Fibroblast of the aortic adventitia (primary cell): ENCODE measurements at regions not wholly inside any gene's neighbourhood (a gene's known extent, or its start where the extent isn't known, plus 50 kb on each side); places are given as distances from the start of the nearest gene placed in this dataset.
A peak's percentile ranks its signal among the peaks of the same experiment; 100 is the strongest.

ENCODE experiments used
- DNase-seq: peaks from one replicate; pipeline ENCODE4 v3.0.0-alpha.2; 2010; ENCODE audit warnings: low read depth
- H3K4me3 ChIP-seq: 2 replicates; pipeline ENCODE4 v1.5.1; 2011; ENCODE audit warnings: low read depth, mild to moderate bottlenecking, control low read depth, low read length, moderate library complexity
- TF ChIP-seq, protein P1 (sequence below): IDR thresholded peaks from 2 replicates; pipeline ENCODE4 v1.5.1; 2011; ENCODE audit warnings: mild to moderate bottlenecking, low read length, control low read depth, inconsistent platforms; ENCODE audit not compliant: insufficient read depth

DNA sequence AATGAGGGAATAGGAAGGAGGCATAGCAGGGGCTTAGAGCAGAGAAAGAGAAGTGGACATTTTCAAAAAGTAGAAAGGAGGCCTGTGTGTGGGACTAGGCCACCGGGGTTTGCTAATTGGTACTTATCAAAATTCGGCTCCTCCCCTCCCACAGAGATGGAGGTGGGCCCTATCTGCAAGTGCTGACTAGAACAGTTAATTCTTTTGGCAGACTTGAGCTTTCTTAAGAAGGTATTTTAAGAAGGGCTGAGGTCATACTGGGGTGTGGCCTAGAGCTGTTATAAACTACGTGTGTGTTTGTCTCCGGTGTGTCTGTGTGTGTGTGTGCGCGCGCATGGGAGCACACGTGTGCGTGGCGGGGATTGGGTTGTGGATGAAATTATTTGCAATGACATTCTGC is 1086.5 kb downstream of the EFNA5 start:
- DNase-seq, result no peak
- TF ChIP-seq, protein P1, sequence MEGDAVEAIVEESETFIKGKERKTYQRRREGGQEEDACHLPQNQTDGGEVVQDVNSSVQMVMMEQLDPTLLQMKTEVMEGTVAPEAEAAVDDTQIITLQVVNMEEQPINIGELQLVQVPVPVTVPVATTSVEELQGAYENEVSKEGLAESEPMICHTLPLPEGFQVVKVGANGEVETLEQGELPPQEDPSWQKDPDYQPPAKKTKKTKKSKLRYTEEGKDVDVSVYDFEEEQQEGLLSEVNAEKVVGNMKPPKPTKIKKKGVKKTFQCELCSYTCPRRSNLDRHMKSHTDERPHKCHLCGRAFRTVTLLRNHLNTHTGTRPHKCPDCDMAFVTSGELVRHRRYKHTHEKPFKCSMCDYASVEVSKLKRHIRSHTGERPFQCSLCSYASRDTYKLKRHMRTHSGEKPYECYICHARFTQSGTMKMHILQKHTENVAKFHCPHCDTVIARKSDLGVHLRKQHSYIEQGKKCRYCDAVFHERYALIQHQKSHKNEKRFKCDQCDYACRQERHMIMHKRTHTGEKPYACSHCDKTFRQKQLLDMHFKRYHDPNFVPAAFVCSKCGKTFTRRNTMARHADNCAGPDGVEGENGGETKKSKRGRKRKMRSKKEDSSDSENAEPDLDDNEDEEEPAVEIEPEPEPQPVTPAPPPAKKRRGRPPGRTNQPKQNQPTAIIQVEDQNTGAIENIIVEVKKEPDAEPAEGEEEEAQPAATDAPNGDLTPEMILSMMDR, result no peak
- H3K4me3 ChIP-seq, result no peak overlapping the region

DNA sequence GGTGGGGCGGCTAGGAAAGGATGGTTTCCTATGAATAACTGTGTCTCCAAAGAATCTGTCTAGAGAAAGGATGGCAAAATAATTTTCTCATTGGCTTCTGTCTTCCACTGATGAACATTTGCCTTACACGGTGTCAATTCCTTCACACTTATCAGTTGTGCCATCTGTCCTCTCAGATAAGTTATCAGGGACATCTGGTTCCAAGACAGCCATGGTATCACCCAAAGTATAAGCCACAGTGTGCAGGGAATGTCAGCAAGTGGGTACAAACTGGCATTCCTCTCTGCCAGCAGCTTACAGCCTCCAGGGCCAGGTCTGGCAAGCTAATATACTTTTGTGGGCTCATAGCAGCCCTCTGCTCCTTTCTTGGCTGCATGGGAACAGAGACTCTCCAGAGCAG is 1092.0 kb downstream of the EFNA5 start:
- DNase-seq, result no peak
- H3K4me3 ChIP-seq, result no peak overlapping the region
- TF ChIP-seq, protein P1, result no peak

DNA sequence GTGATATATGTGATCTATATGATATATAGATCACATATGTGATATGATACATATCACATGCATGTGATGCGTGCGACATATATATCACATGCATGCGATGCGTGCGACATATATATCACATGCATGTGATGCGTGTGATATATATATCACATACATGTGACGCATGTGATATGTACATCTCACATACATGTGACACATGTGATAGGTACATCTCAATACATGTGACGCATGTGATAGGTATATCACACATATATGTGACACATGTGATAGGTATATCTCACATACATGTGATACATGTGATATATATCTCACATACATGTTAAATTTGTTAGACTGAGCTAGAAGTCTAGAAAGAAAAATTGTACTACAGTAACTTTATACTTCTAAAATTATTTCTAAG is 1095.9 kb downstream of the EFNA5 start:
- no peak for DNase-seq
- H3K4me3 ChIP-seq, result no peak overlapping the region
- TF ChIP-seq, protein P1, result no peak

DNA sequence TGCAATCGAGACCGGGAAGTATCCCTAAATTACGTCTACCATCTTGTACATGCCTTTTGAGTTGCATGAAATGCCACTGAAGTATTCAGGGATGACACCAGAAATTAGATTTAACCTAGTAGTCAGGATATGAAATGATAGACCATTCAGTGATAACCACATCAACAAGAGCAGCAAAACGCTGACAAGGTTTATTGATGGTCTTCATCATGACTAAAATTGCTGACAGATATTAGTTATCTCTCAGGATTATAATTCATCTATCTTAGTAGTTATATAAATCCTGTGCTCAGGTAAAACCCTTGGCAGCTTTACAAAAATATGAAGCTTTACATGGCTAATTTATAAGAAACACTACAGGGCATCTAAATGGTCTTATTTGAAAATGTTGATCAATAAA is 1104.7 kb downstream of the EFNA5 start:
- DNase-seq, result no peak
- TF ChIP-seq, protein P1, result no peak

DNA sequence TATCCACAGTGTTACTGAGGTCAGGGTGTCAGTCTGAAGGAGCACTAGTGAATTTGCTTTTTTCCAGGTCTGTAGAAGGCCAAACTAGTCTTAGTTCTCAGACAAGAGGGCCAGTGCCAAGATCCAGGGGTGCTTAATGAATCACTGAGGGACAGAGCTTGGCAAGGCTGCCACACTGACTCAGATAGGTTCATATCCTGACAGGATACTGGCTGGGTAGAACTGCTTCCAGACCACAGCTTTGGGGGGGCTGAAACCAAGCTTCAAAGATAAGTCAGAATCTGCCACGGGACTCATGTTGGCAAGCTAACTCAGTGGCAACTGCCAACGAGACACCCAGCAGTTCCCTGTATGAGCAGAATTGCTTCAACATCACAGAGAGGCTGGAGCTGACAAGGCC is 1125.4 kb downstream of the EFNA5 start:
- TF ChIP-seq, protein P1, result no peak
- peak; percentile 52 for DNase-seq

More for the DNA sequence above, 1104.7 kb downstream of the EFNA5 start:
- H3K4me3 ChIP-seq, result no peak overlapping the region

DNA sequence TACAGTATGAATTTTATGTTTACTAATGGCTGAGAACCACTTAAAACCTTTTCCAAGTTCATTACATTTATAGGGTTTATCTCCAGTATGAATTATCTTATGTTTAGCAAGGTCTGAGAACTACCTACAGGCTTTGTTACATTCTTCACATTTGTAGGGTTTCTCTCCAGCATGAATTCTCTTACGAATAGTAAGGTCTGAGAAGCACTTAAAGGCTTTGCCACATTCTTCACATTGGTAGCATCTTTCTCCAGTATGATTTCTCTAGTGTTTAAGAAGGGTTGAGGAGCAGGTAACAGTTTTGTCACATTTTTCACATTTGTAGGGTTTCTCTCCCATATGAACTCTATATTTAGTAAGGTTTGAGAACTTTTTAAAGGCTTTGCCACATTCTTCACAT is 1127.4 kb downstream of the EFNA5 start:
- H3K4me3 ChIP-seq, result no peak overlapping the region
- TF ChIP-seq, protein P1, result no peak

More for the DNA sequence above, 1125.4 kb downstream of the EFNA5 start:
- no peak overlapping the region for H3K4me3 ChIP-seq

DNA sequence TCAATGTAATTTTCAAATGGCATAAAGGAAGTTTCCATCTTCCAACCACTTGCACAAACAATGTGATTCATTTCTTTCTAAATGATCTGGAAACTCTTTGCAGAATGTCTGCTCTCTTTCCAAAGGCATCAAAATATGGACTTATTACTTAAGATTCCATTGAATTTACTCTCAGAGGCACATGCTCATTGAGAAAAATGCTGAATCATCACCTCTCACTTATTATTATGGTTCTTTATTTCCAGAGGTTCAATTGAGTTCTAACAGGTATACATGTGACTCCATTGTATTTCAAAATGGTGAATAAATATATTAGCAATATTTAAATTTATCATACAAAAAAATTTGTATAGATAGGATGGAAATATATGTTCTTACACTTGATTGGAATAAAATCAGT is 1140.6 kb downstream of the EFNA5 start:
- DNase-seq, result no peak
- TF ChIP-seq, protein P1, result no peak

More for the DNA sequence above, 1127.4 kb downstream of the EFNA5 start:
- DNase-seq, result no peak

More for the DNA sequence above, 1140.6 kb downstream of the EFNA5 start:
- H3K4me3 ChIP-seq, result no peak overlapping the region
